ENCODE measurements at regions not wholly inside any gene's neighbourhood (a gene's known extent, or its start where the extent isn't known, plus 50 kb on each side); places are given as distances from the start of the nearest gene placed in this dataset.

- no peak for DNase-seq
Observed at GRCh38 chr3:106643684-106644161, 733.5 kb upstream of the CCDC54 start.

GRCh38 chr3:106673926-106674569 lies 703.2 kb upstream of the CCDC54 start:
- DNase-seq, result no peak

- no peak for DNase-seq
Observed at GRCh38 chr3:106675451-106675850, 701.8 kb upstream of the CCDC54 start.

- no peak for DNase-seq
Observed at GRCh38 chr3:106678657-106679390, 698.4 kb upstream of the CCDC54 start.

- no peak for DNase-seq
Observed at GRCh38 chr3:106683953-106684620, 693.2 kb upstream of the CCDC54 start.

GRCh38 chr3:106685745-106686144 lies 691.5 kb upstream of the CCDC54 start:
- DNase-seq, result no peak

- no peak for DNase-seq
Observed at GRCh38 chr3:106687905-106688304, 689.3 kb upstream of the CCDC54 start.

- DNase-seq, result no peak
Observed at GRCh38 chr3:106688464-106688863, 688.8 kb upstream of the CCDC54 start.

GRCh38 chr3:106691476-106691875 lies 685.8 kb upstream of the CCDC54 start:
- DNase-seq, result no peak

GRCh38 chr3:106692624-106693023 lies 684.6 kb upstream of the CCDC54 start:
- no peak for DNase-seq

- DNase-seq, result no peak
Observed at GRCh38 chr3:106699122-106699521, 678.1 kb upstream of the CCDC54 start.

GRCh38 chr3:106700981-106701380 lies 676.3 kb upstream of the CCDC54 start:
- DNase-seq, result no peak

GRCh38 chr3:106703524-106703923 lies 673.7 kb upstream of the CCDC54 start:
- no peak for DNase-seq

GRCh38 chr3:106707347-106707746 lies 669.9 kb upstream of the CCDC54 start:
- DNase-seq, result no peak

GRCh38 chr3:106710596-106710995 lies 666.6 kb upstream of the CCDC54 start:
- DNase-seq, result no peak

- DNase-seq, result no peak
Observed at GRCh38 chr3:106711650-106712049, 665.6 kb upstream of the CCDC54 start.

- DNase-seq, result no peak
Observed at GRCh38 chr3:106714400-106714799, 662.8 kb upstream of the CCDC54 start.

GRCh38 chr3:106715286-106715685 lies 662.0 kb upstream of the CCDC54 start:
- DNase-seq, result no peak

GRCh38 chr3:106717178-106717780 lies 660.0 kb upstream of the CCDC54 start:
- no peak for DNase-seq

- no peak for DNase-seq
Observed at GRCh38 chr3:106719077-106719476, 658.2 kb upstream of the CCDC54 start.

GRCh38 chr3:106719583-106719982 lies 657.7 kb upstream of the CCDC54 start:
- DNase-seq, result no peak

- no peak for DNase-seq
Observed at GRCh38 chr3:106720510-106720909, 656.7 kb upstream of the CCDC54 start.

GRCh38 chr3:106725566-106725965 lies 651.7 kb upstream of the CCDC54 start:
- DNase-seq, result no peak
